GM12878 (cell line): ENCODE measurements at regions not wholly inside any gene's neighbourhood (a gene's known extent, or its start where the extent isn't known, plus 50 kb on each side); places are given as distances from the start of the nearest gene placed in this dataset.

Experiments used
- ATAC-seq: fragments of 200-7000 bp; cut with Tn5 transposase; 3 replicates; pipeline ENCODE4 v1.9.1; 2020; ENCODE audit warnings: mild to moderate bottlenecking, moderate library complexity
- BruUV-seq: library from RNA; stranded (reverse); fragments of 400-500 nt; replicated peaks from 2 replicates; lab custom pipeline; 2021; lab: Mats Ljungman, UMichigan
- CTCF ChIA-PET: fragments of 300-600 bp; sonication (Branson Sonifier 250); formaldehyde crosslinking; extraction: SDS; loops from one replicate; lab custom pipeline; 2021; ENCODE audit warnings: inconsistent platforms; lab: Yijun Ruan, JAX
- POLR2A ChIA-PET: fragments of 350-600 bp; formaldehyde crosslinking; extraction: SDS; loops from one replicate; lab custom pipeline; 2021; ENCODE audit warnings: inconsistent platforms; lab: Charles Lee
- RAD21 ChIA-PET: fragments of 300-600 bp; sonication (Branson Sonifier 250); formaldehyde crosslinking; loops from one replicate; lab custom pipeline; 2023; ENCODE audit warnings: antibody characterized with exemption; ENCODE audit not compliant: unreplicated experiment; lab: Charles Lee
- SMC1A ChIA-PET: fragments of 300-600 bp; sonication (Branson Sonifier 250); formaldehyde crosslinking; loops from one replicate; lab custom pipeline; 2023; ENCODE audit not compliant: unreplicated experiment, uncharacterized antibody; lab: Charles Lee
- DNase-seq: peaks from one replicate; pipeline ENCODE4 v3.0.0-alpha.2; 2011; ENCODE audit warnings: low read depth, low spot score
- FAIRE-seq: peaks from 3 replicates; lab custom pipeline; 2011; peaks lifted over from hg19 to GRCh38; lab: Jason Lieb, UNC
- H2AFZ ChIP-seq: 2 replicates; pipeline ENCODE4 v1.6.0; 2011; ENCODE audit warnings: low read depth, low read length, control low read depth; ENCODE audit not compliant: control insufficient read depth
- H3K27ac ChIP-seq: 2 replicates; pipeline ENCODE4 v1.5.1; 2011; ENCODE audit warnings: control low read depth; ENCODE audit not compliant: control insufficient read depth, insufficient read depth
- H3K27me3 ChIP-seq, 2 experiments: replicated peaks in 1 of 2; 2 replicates each; pipeline versions ENCODE4 v1.6.0 to v1.6.1; 2011; ENCODE audit warnings: low read length in 1 of 2; ENCODE audit not compliant: control insufficient read depth in 2 of 2, insufficient read depth in 2 of 2
- H3K36me3 ChIP-seq, 2 experiments: 2 replicates each; pipeline ENCODE4 v1.5.1; 2011; ENCODE audit warnings: low read length in 1 of 2; ENCODE audit not compliant: control insufficient read depth in 2 of 2, insufficient read depth in 2 of 2
- H3K4me1 ChIP-seq: 2 replicates; pipeline ENCODE4 v1.6.1; 2011; ENCODE audit warnings: mild to moderate bottlenecking, low read length, moderate library complexity, mixed read lengths; ENCODE audit not compliant: control insufficient read depth, insufficient read depth
- H3K4me2 ChIP-seq: 2 replicates; pipeline ENCODE4 v1.6.0; 2011; ENCODE audit warnings: control low read depth; ENCODE audit not compliant: control insufficient read depth, insufficient read depth
- H3K4me3 ChIP-seq: fragments of 200-600 bp; sonication (generic); 2 replicates; pipeline ENCODE4 v1.5.1; 2016
- H3K79me2 ChIP-seq: 2 replicates; pipeline ENCODE4 v1.6.0; 2011; ENCODE audit warnings: low read length; ENCODE audit not compliant: control insufficient read depth, insufficient read depth
- H3K9ac ChIP-seq: 2 replicates; pipeline ENCODE4 v1.8.0; 2011; ENCODE audit warnings: low read length, control low read depth, mixed read lengths; ENCODE audit not compliant: control insufficient read depth, insufficient read depth
- H3K9me3 ChIP-seq: replicated peaks from 3 replicates; pipeline ENCODE4 v1.5.1; 2011; ENCODE audit warnings: mild to moderate bottlenecking, low read length; ENCODE audit not compliant: control insufficient read depth, insufficient read depth
- H4K20me1 ChIP-seq: 2 replicates; pipeline ENCODE4 v1.6.0; 2011; ENCODE audit not compliant: control insufficient read depth, insufficient read depth
- CHD4 ChIP-seq: fragments of 200-600 bp; sonication (generic); IDR thresholded peaks from 2 replicates; pipeline ENCODE4 v1.6.1; 2016; ENCODE audit warnings: mild to moderate bottlenecking
- FOXM1 ChIP-seq: IDR thresholded peaks from 2 replicates; pipeline ENCODE4 v1.6.1; 2012; ENCODE audit warnings: low read depth, mild to moderate bottlenecking, inconsistent platforms, low read length, moderate library complexity
- NBN ChIP-seq: fragments of 450-650 bp; IDR thresholded peaks from 2 replicates; pipeline ENCODE4 v1.6.1; 2016
- PBX3 ChIP-seq: IDR thresholded peaks from 2 replicates; pipeline ENCODE4 v1.6.1; 2011; ENCODE audit warnings: mild to moderate bottlenecking, low read depth, low read length, moderate library complexity; ENCODE audit not compliant: insufficient replicate concordance
- POLR2A ChIP-seq: IDR thresholded peaks from 2 replicates; pipeline ENCODE4 v1.6.1; 2011; ENCODE audit warnings: low read depth, mild to moderate bottlenecking, low read length
- RAD21 ChIP-seq: IDR thresholded peaks from 2 replicates; pipeline ENCODE4 v1.6.1; 2011; ENCODE audit warnings: mild to moderate bottlenecking, low read depth, low read length, moderate library complexity; ENCODE audit not compliant: insufficient read depth
- SMARCA5 ChIP-seq: fragments of 450-650 bp; IDR thresholded peaks from 2 replicates; pipeline ENCODE4 v1.6.1; 2017; ENCODE audit warnings: mild to moderate bottlenecking
- ZNF207 ChIP-seq: fragments of 450-650 bp; IDR thresholded peaks from 2 replicates; pipeline ENCODE4 v1.6.1; 2014; ENCODE audit warnings: antibody characterized with exemption, mild to moderate bottlenecking, borderline replicate concordance
- ZSCAN29 ChIP-seq: fragments of 450-650 bp; IDR thresholded peaks from 2 replicates; pipeline ENCODE4 v1.6.1; 2017; ENCODE audit warnings: mild to moderate bottlenecking, moderate library complexity
- WGBS: methylation state at CpG from one replicate; pipeline ENCODE4 v1.1.6; 2016; ENCODE audit warnings: low lambda C conversion rate; ENCODE audit not compliant: insufficient replicate concordance, insufficient coverage; ENCODE audit errors: missing lambda C conversion rate; 5-methylcytosine and 5-hydroxymethylcytosine counted together
- in situ Hi-C: fragments of 300-500 bp; cut with MboI; formaldehyde crosslinking; loops from 9 replicates; pipeline ENCODE4 v1.14.3; 2018; ENCODE audit warnings: mixed read lengths
- intact Hi-C: fragments of 100-400 bp; cut with micrococcal nuclease; formaldehyde crosslinking; loops from one replicate; pipeline ENCODE4 v1.14.2; 2022; ENCODE audit not compliant: unreplicated experiment
- TF ChIP-seq, protein P1 (sequence below): IDR thresholded peaks from 2 replicates; pipeline ENCODE4 v1.6.1; 2011; ENCODE audit warnings: borderline replicate concordance, low read depth, mild to moderate bottlenecking, moderate library complexity, low read length; ENCODE audit not compliant: insufficient read depth, poor library complexity, severe bottlenecking
- TF ChIP-seq, protein P2 (sequence below): fragments of 450-650 bp; IDR thresholded peaks from 2 replicates; pipeline ENCODE4 v1.6.1; 2018; ENCODE audit warnings: mild to moderate bottlenecking, low read depth, moderate library complexity; ENCODE audit not compliant: partially characterized antibody
- TF ChIP-seq, protein P3 (sequence below): fragments of 450-650 bp; IDR thresholded peaks from 2 replicates; pipeline ENCODE4 v1.6.1; 2016; ENCODE audit warnings: mild to moderate bottlenecking, moderate library complexity, borderline replicate concordance
- TF ChIP-seq, protein P4 (sequence below): fragments of 450-650 bp; IDR thresholded peaks from 2 replicates; pipeline ENCODE4 v1.6.1; 2014; ENCODE audit warnings: mild to moderate bottlenecking

GRCh38 chr5:145283141-145283810 lies 551.9 kb downstream of the PRELID2 start:
- ChIA-PET RAD21 (no interaction called here), CTCF (no interaction called here), POLR2A (no interaction called here), SMC1A (no interaction called here)
- no peak overlapping the region for H3K9ac ChIP-seq
- H3K36me3 ChIP-seq = no peaks in the 10 kb centered on the region
- no peak overlapping the region for H2AFZ ChIP-seq
- FAIRE-seq (no peak), DNase-seq (no peak), ATAC-seq (no peak)
- no peak for TF ChIP-seq ZSCAN29
- no peak for TF ChIP-seq NBN
- TF ChIP-seq SMARCA5 = no peak
- TF ChIP-seq, protein P1, sequence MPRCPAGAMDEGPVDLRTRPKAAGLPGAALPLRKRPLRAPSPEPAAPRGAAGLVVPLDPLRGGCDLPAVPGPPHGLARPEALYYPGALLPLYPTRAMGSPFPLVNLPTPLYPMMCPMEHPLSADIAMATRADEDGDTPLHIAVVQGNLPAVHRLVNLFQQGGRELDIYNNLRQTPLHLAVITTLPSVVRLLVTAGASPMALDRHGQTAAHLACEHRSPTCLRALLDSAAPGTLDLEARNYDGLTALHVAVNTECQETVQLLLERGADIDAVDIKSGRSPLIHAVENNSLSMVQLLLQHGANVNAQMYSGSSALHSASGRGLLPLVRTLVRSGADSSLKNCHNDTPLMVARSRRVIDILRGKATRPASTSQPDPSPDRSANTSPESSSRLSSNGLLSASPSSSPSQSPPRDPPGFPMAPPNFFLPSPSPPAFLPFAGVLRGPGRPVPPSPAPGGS = no peak
- TF ChIP-seq, protein P2, sequence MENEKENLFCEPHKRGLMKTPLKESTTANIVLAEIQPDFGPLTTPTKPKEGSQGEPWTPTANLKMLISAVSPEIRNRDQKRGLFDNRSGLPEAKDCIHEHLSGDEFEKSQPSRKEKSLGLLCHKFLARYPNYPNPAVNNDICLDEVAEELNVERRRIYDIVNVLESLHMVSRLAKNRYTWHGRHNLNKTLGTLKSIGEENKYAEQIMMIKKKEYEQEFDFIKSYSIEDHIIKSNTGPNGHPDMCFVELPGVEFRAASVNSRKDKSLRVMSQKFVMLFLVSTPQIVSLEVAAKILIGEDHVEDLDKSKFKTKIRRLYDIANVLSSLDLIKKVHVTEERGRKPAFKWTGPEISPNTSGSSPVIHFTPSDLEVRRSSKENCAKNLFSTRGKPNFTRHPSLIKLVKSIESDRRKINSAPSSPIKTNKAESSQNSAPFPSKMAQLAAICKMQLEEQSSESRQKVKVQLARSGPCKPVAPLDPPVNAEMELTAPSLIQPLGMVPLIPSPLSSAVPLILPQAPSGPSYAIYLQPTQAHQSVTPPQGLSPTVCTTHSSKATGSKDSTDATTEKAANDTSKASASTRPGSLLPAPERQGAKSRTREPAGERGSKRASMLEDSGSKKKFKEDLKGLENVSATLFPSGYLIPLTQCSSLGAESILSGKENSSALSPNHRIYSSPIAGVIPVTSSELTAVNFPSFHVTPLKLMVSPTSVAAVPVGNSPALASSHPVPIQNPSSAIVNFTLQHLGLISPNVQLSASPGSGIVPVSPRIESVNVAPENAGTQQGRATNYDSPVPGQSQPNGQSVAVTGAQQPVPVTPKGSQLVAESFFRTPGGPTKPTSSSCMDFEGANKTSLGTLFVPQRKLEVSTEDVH = no peak
- no peak for TF ChIP-seq RAD21
- no peak for TF ChIP-seq ZNF207
- no peak for TF ChIP-seq POLR2A
- no peak for TF ChIP-seq CHD4
- TF ChIP-seq FOXM1 = no peak
- TF ChIP-seq, protein P3, sequence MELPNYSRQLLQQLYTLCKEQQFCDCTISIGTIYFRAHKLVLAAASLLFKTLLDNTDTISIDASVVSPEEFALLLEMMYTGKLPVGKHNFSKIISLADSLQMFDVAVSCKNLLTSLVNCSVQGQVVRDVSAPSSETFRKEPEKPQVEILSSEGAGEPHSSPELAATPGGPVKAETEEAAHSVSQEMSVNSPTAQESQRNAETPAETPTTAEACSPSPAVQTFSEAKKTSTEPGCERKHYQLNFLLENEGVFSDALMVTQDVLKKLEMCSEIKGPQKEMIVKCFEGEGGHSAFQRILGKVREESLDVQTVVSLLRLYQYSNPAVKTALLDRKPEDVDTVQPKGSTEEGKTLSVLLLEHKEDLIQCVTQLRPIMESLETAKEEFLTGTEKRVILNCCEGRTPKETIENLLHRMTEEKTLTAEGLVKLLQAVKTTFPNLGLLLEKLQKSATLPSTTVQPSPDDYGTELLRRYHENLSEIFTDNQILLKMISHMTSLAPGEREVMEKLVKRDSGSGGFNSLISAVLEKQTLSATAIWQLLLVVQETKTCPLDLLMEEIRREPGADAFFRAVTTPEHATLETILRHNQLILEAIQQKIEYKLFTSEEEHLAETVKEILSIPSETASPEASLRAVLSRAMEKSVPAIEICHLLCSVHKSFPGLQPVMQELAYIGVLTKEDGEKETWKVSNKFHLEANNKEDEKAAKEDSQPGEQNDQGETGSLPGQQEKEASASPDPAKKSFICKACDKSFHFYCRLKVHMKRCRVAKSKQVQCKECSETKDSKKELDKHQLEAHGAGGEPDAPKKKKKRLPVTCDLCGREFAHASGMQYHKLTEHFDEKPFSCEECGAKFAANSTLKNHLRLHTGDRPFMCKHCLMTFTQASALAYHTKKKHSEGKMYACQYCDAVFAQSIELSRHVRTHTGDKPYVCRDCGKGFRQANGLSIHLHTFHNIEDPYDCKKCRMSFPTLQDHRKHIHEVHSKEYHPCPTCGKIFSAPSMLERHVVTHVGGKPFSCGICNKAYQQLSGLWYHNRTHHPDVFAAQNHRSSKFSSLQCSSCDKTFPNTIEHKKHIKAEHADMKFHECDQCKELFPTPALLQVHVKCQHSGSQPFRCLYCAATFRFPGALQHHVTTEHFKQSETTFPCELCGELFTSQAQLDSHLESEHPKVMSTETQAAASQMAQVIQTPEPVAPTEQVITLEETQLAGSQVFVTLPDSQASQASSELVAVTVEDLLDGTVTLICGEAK = no peak
- TF ChIP-seq PBX3 = no peak
- TF ChIP-seq, protein P4, sequence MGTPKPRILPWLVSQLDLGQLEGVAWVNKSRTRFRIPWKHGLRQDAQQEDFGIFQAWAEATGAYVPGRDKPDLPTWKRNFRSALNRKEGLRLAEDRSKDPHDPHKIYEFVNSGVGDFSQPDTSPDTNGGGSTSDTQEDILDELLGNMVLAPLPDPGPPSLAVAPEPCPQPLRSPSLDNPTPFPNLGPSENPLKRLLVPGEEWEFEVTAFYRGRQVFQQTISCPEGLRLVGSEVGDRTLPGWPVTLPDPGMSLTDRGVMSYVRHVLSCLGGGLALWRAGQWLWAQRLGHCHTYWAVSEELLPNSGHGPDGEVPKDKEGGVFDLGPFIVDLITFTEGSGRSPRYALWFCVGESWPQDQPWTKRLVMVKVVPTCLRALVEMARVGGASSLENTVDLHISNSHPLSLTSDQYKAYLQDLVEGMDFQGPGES = no peak
- intact Hi-C loops = no loop called here
- H3K79me2 ChIP-seq = no peaks in the 10 kb centered on the region
- no peaks in the 10 kb centered on the region for H3K9me3 ChIP-seq
- H3K4me3 ChIP-seq = no peak overlapping the region
- H3K4me1 ChIP-seq = no peaks in the 10 kb centered on the region
- H4K20me1 ChIP-seq = no peaks in the 10 kb centered on the region
- H3K27ac ChIP-seq = no peak overlapping the region
- H3K4me2 ChIP-seq = no peak overlapping the region
- in situ Hi-C loops = no loop called here
- no peaks in the 10 kb centered on the region for H3K27me3 ChIP-seq
- WGBS = 26% methylated on average over 3 of the region's 3 CpGs
- no TSS peak for BruUV-seq
